ENCODE measurements at regions not wholly inside any gene's neighbourhood (a gene's known extent, or its start where the extent isn't known, plus 50 kb on each side); places are given as distances from the start of the nearest gene placed in this dataset.

DNA sequence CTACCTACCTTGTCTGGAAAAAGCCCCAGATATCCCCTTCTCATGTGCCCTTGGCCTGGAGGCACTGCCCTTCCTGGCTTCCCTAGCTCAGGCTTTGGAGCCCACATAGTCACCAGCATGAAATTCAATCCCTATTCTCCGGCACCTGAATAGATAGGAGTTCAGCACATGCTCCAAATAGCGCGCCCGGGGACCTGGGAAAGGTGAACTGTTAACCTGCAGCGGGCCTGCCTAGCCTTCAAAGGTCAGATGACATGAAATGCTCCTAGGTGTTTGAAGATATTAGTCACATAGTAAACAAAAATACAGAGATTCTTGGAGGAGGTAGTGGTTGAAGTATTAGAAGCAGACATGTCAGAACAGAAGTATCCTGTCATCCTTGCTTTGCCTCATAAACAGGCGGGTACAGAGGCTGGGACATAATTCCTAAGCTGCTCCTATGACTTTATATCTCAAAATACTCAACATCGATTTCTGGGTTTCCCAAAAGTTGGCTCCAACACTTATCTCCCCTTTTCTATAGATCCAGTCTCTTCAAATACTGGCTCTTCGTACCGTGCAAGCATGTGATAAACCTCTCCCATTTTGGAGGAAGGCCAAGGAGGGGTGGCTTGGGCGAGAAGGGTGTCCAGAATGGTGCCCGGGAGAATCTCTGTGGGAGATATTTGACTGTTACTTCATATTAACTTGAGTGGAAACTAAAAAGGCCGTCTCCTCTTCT lies 88.0 kb upstream of the ANKH start:
- H3K4me3 ChIP-seq (ENCODE audit: low read length), result no peak overlapping the region
- TF ChIP-seq ZNF274 (IDR thresholded peaks at IDR 0.05; ENCODE audit: low read depth, low read length), result no peak

DNA sequence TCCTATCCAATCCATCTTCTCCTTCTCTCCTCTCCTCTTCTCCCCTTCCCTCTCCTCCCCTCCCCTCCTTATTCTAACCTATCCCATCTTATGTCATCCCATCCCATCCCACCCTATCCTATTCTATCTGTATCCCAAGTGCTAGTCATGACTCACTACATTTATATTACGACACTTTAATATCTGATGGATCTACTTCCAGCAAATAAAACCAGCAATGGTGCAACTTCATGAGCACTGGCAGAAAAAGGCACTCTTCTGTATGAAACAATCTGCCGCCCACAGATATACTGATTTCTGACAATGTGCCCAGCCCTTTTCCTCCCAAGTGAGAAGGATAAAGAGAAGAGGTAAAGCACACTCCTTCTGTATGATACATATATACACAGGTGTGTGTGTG lies 86.6 kb upstream of the ANKH start:
- no peak for TF ChIP-seq ZNF274 (IDR thresholded peaks at IDR 0.05; ENCODE audit: low read depth, low read length)
- H3K4me3 ChIP-seq (ENCODE audit: low read length), result no peak overlapping the region

DNA sequence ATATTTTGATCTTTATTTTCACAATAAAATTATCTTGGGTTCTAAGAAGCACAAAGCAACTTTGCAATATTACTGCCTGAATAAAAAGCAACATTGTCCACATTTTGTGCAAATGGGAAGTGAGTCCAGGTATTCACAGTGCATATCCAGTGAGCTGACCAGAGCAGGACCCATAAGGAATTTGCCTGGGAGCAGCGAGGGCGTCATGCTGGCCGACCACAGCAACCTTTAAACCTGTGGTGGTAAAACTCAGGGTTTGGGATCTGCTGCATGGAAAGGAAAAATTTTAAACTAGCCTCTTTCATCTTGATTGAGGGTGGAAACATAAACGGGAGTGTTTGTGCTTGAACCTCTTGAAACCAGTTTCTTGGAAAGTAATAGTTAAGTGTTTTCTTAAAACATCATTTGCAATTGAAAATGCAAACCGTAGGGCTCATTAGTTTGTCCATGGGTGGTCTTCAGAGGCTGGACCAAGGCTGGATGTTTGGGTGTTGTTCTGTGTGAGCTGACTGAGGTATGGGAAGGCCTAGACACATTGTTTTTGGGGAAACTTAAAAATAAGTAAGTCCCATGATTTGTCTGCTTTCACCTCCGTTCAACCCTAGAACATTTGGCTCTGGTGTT lies 85.0 kb upstream of the ANKH start:
- no peak for TF ChIP-seq ZNF274 (IDR thresholded peaks at IDR 0.05; ENCODE audit: low read depth, low read length)
- no peak overlapping the region for H3K4me3 ChIP-seq (ENCODE audit: low read length)

DNA sequence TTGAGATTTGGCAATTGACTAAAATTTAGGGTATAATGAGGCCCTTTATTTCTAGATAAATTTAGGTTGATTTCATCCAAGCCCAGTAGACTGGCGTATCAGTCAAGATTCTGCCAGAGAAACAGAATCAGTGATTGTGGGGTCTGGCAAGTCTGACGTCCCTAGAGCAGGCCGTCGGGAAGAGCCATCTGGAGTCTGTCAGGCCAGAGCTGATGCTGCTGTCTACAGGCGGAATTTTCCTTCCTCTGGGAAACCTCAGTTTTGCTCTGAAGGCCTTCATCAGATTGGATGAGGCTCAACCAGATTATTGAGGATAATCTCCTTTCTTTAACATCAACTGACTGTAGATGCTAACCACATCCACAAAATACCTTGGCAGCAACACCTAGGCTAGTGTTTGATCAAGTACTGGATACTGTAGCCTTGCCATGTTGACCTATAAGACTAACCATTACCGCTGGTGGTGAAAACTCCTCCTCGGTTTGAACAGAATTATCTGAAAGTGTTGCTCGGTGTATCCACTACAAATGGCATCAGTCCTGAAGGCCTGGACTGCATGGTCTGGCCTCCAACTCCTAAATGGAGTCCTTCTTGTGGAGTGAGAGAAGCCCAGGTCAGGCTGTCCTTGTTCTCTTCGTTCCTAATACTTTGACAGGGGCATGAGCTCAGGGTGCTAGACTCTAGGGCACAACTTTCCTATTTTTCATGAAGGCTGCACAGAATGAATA lies 83.2 kb upstream of the ANKH start:
- no peak for TF ChIP-seq ZNF274 (IDR thresholded peaks at IDR 0.05; ENCODE audit: low read depth, low read length)
- no peak overlapping the region for H3K4me3 ChIP-seq (ENCODE audit: low read length)

DNA sequence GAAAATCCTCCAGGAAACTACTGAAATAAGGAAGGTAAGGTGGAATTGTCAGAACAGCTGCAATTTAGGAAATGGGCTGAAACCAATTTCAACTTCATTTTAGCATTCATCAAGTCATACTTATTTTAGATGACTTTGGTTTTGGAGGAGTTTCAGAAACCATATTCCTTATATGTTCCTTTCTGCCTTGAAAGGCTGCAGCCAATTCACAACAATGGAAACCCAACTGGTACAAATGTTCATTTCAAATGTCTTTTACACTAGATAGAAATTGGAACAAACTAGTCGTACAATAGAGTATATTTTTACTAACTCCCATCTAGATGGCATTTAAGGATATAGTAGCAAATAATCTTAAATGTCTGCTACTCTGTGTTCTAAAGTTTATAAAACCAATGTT lies 82.6 kb upstream of the ANKH start:
- no peak overlapping the region for H3K4me3 ChIP-seq (ENCODE audit: low read length)
- TF ChIP-seq ZNF274 (IDR thresholded peaks at IDR 0.05; ENCODE audit: low read depth, low read length), result no peak

DNA sequence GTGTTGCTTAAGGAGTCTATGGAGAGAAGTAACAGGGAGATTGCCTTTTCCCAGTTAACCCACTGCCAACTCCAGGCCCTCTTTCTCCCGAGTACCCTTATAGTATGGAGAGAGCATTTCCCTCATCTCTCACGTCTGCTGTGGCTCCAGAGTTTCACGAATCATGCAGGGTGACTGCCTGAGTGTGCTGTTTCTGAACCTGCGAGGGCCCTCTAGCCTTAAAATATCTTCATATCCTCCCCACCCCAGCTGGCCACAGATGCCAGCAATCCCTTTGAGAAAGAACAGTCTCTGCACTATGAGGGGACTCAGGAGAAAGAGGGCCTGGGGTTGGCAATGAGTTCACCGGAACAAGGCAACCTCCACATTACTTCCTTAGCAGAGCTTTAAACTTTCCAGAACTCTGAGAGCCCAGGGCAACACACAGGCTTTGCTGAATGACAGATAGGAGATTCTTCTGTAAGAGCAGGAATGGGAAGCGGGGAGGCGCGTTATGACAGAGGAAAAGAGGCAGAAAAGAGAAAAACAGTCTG lies 81.6 kb upstream of the ANKH start:
- no peak overlapping the region for H3K4me3 ChIP-seq (ENCODE audit: low read length)
- no peak for TF ChIP-seq ZNF274 (IDR thresholded peaks at IDR 0.05; ENCODE audit: low read depth, low read length)

DNA sequence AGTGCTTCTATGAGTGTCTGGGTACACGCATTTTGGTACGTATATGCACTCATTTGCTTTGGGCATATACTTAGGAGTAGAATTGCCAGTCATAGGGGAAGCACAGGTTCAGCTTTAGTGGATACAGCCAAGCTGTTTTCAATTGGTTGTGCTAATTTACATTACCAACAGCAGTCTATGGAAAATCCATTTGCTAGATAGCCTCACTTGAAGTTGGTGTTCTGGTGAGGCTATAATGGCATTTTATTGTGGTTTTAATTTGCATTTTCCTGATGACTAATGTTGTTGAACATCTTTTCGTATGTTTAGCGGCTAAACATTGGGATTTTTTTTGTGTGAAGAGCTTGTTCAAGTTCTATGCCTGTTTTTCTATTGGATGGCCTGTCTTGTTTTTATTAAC lies 76.8 kb upstream of the ANKH start:
- no peak for TF ChIP-seq ZNF274 (IDR thresholded peaks at IDR 0.05; ENCODE audit: low read depth, low read length)
- H3K4me3 ChIP-seq (ENCODE audit: low read length), result no peak overlapping the region

DNA sequence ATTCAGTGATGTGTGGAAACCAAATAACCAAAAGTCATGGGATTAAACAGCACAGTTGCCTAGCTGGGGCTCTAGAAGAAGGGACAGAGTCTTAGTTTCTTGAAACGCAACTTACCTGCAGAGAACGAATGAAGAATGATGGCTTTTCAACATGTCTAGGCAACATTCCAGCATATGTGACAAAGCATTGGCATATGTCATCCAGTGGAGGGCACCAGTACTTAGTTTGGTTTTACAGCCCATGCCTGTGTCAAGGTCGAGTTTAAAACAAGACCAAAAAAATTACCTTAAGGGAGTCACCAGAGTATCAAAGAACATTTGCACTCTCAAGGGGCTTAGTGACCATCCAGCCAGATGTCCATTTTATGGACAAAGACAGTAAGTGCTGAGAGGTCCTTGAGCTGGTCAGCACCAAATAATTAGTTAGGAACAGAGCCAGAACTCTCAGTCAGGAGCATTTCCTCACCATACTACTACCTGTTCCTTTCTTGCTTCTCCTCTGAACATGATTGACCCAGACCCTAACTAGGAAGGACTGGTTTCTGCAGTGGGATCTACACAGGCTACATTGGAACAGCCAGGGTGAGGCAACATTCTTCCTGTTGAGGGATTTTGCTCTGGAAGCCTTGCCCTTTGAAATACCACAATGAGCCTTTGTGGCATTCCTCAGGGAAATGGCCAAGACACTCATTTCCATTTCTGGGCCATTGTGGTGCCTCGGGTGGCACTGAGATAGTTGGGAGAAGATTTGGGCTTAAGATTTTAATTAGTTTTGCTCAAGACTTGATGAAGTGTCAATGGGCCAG lies 75.4 kb upstream of the ANKH start:
- no peak overlapping the region for H3K4me3 ChIP-seq (ENCODE audit: low read length)
- TF ChIP-seq ZNF274 (IDR thresholded peaks at IDR 0.05; ENCODE audit: low read depth, low read length), result no peak

DNA sequence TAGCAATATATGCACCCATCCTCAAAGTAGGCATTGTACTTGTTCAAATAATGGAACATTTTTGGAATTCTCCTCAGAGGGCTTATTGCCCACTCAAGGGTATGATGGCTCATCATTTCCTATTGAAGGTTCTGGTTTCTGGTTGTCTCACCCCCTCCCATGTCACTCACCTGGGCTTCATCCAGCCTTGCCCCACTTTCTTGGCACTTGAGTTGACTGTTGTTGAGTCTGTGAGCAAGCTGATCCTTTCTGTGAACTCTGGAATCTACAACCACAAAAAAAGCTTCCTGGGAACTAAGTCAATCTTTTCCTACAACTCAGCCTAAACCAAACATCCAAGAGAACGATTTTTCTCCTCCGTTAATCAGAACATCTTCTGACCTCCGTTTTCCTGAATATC lies 73.9 kb upstream of the ANKH start:
- no peak for TF ChIP-seq ZNF274 (IDR thresholded peaks at IDR 0.05; ENCODE audit: low read depth, low read length)
- H3K4me3 ChIP-seq (ENCODE audit: low read length), result no peak overlapping the region

DNA sequence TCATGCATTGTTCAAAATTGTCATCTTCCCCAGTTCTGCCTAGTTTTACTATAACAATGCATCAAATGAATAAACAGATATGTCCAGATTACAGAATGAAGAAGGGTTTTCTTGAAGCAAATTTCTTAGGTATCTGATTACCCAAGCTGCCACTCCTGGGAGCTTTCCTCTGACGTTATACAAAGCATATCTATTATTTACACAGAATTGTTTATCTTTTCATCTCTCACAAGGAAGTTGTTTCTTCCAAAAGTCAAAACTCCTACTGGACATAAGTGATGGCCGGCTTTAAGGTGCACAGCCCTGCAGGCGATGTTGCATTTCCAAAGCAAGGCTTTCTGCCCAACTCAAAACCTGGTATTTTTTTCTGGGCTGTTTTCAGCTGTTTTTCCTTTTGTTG lies 73.4 kb upstream of the ANKH start:
- no peak overlapping the region for H3K4me3 ChIP-seq (ENCODE audit: low read length)
- no peak for TF ChIP-seq ZNF274 (IDR thresholded peaks at IDR 0.05; ENCODE audit: low read depth, low read length)

DNA sequence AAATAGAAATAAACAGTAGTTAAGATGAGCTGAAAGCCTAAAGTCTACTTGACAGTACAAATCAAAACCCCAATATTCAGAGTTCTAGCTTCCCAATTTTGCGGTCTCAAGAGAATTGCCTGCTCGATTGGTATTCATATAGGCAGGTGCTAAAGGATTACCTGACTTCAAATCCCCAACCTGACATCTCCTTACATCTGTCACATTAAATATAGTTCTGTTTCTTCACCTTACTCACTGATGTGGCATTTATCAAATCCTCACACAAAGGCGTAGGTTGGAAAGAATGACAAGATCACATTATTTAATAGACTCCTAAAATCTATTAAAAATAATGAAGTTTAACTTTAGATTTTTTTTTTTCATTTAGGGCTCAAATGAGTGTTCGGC lies 72.8 kb upstream of the ANKH start:
- TF ChIP-seq ZNF274 (IDR thresholded peaks at IDR 0.05; ENCODE audit: low read depth, low read length), result no peak
- H3K4me3 ChIP-seq (ENCODE audit: low read length), result no peak overlapping the region

DNA sequence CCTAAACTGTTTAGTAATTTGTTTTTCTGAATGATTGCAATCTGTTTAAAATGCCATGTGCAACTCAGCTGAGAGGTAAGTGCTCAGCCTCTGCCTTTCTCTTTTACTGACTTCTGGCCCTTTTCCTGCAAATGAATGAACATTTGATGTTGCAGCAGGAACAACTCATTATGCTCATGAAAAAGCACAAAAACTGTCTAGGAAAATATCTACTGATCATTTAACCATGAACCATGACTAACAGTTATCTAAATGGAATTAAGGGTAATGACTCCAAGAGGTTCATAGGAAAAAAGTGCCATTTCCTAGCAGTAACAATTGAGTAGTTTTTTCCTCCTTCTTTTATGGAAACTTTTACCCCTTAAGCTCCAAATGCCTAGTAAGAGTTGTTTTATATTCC lies 70.6 kb upstream of the ANKH start:
- TF ChIP-seq ZNF274 (IDR thresholded peaks at IDR 0.05; ENCODE audit: low read depth, low read length), result no peak
- no peak overlapping the region for H3K4me3 ChIP-seq (ENCODE audit: low read length)

DNA sequence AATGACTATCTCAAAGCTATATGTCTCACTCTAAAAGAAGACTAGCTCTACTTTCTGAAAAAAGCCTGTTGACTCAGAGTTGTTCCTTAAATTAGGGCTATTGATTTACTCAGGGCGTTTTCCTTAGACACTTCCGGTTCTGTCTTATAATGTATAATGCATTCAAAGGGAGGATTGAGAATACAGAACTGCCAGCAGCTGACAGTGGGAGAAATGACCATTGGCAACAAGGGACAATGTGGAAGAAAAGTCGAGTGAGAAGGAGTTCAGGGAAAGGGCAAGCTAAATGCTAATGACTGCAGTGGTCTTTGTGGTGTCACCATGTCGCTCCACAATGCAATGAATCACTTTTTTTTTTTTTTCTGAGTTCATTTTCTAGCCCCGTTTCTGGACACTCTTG lies 65.7 kb upstream of the ANKH start:
- H3K4me3 ChIP-seq (ENCODE audit: low read length), result no peak overlapping the region

DNA sequence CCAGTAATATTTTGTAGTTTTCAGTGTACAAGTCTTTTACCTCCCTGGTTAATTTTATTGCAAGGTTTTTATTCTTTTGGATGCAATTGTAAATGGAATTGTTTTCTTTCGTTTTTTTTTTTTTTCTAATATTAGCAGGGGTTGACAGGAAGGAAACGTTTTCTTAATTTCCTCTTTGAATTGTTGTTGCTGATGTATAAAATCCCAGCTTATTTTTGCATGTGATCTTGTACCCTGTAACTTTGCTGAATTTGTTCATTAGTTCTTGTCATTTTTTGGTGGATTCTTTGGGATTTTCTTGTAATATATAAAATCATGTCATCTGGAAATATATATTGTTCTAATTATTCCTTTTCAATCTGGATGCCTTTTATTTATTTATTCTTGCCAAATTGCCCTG lies 65.0 kb upstream of the ANKH start:
- TF ChIP-seq ZNF274 (IDR thresholded peaks at IDR 0.05; ENCODE audit: low read depth, low read length), result no peak
- H3K4me3 ChIP-seq (ENCODE audit: low read length), result no peak overlapping the region

More for the DNA sequence above, 65.7 kb upstream of the ANKH start:
- no peak for TF ChIP-seq ZNF274 (IDR thresholded peaks at IDR 0.05; ENCODE audit: low read depth, low read length)
